IPS DF 4.7 (cell line): ENCODE measurements at regions not wholly inside any gene's neighbourhood (a gene's known extent, or its start where the extent isn't known, plus 50 kb on each side); places are given as distances from the start of the nearest gene placed in this dataset.
"Not testable (repeated sequence)": the region's sequence is repeated elsewhere in the genome, so short reads cannot be mapped to it uniquely, and the experiment has no call there.

Experiments used
- DNase-seq: peaks from one replicate; pipeline ENCODE4 v3.0.0-alpha.2; 2013; ENCODE audit warnings: low spot score; ENCODE audit errors: extremely low read depth

GRCh38 chr15:93382200-93382820, 293.3 kb upstream of the RGMA start:
- DNase-seq: no peak

DNA sequence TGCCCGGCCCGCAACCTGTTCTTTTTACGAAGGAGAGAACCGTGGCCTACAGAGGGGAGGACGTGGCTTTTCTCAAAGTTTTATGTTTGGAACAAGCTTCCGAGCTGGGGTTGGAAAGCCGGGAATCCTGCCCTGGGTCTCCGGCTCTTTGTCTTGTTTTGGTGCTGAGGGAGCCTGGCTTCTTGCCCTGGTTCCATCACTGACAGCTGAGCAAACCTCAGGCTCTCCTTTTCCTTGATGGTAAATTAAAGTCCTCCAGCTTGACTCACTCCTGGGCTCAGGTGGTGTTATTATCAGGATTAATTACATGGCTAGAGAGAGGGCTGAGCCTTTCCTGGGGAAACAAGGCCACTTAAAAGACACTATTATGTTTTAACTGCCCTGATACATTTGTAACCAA, 289.5 kb upstream of the RGMA start:
- no peak for DNase-seq

DNA sequence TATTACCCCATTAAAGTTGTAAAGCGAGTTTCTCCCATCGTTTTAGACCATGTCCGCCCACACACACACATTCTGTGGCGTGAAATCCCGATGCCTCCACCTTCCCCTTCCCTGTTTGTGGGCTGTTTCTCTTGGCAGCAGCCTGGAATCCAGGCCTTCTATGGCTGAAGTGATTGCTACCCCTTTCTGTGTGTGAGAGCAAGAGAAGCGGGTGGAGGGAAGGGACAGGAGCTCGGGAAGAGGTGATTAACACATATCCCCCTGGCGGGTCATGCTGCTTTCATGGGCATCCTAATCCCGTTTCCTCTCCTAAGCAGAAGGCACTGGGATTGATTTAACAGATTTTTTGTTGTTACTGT, 283.8 kb upstream of the RGMA start:
- no peak for DNase-seq

DNA sequence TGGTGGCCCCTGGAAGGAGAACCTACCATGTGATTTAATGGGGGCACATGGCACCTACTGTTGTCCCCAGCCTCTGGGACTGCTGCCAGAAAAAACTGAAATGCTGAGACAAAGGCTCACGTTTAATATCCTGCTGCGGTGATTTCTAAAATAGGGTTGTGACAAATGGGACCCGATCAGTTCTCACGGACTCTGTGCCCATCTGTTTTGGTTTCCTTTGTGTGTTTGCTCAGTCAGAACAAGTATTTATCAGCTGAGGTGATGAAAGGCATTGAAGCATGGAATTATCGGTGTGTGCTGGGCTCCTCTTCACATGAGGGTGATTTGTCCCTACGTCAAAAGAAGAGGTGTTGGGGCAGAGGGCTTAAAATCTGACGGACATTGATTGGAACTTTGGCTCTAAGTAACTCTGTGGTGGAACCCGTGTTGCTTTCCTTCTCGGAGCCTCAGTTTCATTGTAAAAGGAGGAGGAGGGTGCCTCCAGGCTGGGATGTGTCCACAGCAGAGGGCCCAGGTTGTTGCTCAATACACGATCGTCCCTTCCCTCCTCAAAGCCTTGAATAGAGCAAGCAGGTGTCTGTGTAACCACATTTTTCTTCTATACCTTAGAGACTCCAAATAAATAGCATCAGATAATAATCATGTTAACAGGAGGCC, 283.3 kb upstream of the RGMA start:
- no peak for DNase-seq

DNA sequence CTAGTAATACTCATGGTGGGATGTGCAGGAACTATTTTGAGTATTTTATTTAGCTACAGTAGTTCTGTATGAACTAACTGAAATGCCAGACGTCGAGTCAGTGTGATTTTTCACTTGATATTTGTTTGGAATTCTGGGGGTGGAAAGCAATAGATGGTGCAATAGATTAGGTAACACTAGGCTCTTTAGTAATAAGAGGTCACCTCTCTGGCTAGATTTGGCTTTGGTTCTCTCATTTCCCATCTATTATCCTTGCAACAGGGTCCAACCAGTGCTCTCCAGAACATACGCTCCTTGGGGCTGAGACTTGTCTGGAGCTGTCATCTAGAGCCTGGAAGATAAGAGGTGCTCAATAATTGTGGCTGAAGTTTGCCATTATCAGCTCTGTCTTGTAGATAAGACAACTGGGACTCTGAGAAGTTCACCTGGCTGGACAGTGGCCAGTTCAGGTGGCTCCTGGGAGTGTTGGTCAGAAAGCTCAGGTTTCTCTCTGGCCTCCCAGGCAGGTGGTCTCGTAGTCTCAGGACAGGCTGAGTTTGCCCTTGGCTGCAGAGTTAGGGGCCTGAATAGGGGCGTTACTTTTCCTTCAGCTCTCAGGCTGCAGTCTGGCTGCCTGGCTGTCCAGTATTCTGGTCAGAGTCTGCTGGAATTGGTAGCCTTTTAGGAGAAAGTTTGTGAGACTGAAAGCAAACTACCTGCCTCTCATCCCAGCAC, 277.5 kb upstream of the RGMA start:
- no peak for DNase-seq

DNA sequence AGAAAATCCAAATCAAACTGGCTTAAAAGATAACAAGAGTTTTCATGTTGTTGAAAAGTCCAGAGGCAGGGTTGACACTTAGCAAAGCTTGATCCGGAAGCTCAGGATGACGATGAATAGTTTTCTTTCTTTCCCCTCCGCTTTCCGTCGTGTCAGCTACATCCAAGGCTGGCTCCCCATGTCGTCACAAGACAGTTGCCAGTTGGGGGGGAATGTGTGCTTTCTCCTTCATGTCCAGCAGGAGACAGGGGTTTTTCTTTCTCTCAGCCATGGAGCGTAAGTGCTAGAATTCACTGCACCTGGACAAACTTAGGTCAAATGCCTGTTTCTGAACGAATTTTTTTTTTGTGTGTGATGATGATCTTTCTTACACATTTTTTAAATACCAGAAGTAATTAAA, 273.8 kb upstream of the RGMA start:
- no peak for DNase-seq

DNA sequence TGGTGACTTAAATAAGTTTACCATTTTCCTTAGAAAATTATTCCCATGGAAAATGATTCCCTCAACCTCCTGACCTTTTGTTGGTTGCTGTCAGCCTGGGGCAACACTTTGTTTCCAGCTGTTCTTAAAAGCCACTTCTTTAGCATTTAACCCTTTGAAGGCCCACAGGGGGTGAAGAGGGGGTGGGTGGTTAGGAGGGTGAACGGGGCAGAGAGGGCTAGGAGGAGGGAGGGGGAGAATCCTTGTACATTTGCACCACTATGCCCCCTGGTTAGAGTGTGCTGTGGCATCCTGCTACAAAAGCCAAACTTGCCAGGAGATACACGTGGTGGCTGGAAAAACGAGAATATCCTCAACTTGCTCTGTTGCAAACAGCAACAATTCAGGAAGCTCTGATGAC, 273.2 kb upstream of the RGMA start:
- DNase-seq: peak; percentile 30

DNA sequence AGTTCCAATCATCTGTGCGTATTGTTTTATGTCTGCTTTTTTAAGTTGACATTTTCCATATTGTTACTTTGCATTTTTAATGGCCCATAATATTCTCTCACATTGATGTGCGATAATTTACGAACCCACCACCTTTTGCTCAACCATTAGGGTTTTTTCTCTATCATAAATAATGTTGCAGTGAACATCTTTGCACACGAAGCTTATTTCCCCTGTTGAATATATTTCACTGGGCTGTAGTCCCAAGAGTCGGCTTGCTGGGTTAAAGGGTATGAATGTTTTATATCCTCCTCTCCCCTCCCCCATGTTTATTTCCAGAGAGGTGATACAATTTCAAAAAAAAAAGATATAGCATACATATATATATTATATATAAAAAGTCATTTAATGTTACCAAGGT, 272.7 kb upstream of the RGMA start:
- DNase-seq: no peak

GRCh38 chr15:93360976-93361375, 272.0 kb upstream of the RGMA start:
- no peak for DNase-seq

DNA sequence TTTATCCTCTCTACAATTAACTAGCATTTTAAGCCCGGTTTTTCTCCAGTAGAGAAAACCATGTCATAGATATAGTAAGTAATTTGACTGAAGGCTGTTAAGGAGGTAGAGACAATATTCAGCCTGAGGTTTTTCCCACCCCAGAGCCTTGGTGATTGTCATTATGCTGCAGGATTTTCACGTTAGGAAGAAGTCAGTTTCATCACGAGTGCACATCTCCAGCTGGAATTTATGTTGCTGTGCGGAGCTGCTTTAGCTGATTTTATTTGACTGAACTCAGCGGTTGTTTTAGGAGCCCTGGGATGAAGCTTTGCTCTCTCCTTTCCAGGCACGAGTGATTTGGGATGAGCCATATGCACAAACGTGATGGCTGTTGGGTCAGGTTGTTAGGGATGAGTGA, 271.3 kb upstream of the RGMA start:
- no peak for DNase-seq

DNA sequence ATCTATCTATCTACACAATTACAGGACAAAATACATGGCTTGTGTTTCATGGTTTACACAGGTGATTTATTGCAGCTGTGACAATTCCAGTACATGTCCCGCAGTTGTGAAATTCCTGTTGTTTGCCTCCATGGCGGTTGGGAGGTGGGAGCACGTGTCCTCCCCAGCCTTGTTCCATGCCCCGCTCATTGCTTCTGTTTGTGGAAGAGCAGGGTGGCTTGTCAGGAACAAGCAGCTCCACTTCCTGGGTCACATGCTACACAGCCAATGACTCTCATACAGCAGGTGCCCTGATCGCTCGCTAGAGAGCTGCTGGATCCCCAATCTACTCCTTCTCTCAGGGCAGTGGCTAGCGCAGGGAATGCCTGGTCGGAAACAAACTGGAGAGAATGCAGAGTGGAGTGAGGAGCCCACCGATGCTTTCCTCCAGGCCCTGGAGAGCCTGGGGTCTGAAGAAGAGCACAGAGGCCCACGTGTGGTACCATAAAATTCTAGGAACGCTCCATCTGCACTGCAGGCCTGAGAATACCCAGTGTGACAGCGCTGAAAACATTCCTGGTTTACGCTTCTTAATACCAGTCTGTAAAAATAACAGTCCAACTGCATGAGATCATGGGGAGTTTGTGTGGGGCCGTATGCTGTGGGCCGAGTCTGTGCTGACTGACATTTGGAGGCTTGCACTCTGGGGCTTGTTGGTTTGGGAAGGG, 270.6 kb upstream of the RGMA start:
- DNase-seq: no peak

GRCh38 chr15:93359060-93359408, 270.0 kb upstream of the RGMA start:
- DNase-seq: no peak

- no peak for DNase-seq
Measured at GRCh38 chr15:93358166-93359059, 269.4 kb upstream of the RGMA start.

- no peak for DNase-seq
Measured at GRCh38 chr15:93348711-93349545, 259.9 kb upstream of the RGMA start.

DNA sequence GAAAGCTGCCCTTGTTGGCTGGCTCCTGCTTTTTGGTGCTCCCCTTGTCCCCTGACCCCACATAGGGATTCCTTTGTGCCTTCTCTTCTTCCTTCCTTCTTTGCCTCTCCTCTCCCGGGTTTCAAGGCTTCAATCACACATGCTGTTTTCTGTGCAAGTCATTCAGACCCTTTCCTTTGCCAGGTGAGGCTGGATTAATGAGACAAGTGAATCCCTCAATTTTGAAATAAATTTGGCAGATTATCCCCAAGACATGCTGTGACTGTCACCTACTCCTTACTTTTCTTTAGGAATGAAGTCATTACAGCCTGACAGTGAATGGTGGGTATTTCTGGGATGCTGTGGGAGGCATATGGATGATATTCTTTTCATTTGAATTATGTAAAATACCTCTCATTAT, 259.0 kb upstream of the RGMA start:
- DNase-seq: no peak

GRCh38 chr15:93345981-93346380, 257.0 kb upstream of the RGMA start:
- no peak for DNase-seq

- DNase-seq: not testable (repeated sequence)
Measured at GRCh38 chr15:93343402-93343801, 254.4 kb upstream of the RGMA start.

DNA sequence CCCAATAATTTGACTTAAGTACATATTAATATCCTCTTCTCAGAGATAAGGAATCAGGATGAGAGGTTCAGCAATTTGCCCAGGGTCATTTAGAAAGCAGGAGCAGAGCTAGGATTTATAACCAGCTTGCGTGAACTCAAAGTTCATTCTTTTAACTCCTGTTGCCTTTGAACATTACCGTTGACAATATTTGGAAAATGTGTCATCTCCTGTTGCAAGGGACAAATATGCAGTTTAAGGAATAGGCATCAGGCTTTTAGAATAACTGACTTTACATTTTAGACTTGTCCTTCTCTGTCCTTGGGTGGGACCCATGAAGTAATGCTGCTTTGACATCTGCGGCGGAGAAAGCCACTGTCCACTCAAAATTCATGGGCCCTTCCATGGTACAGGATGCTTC, 252.2 kb upstream of the RGMA start:
- DNase-seq: no peak

DNA sequence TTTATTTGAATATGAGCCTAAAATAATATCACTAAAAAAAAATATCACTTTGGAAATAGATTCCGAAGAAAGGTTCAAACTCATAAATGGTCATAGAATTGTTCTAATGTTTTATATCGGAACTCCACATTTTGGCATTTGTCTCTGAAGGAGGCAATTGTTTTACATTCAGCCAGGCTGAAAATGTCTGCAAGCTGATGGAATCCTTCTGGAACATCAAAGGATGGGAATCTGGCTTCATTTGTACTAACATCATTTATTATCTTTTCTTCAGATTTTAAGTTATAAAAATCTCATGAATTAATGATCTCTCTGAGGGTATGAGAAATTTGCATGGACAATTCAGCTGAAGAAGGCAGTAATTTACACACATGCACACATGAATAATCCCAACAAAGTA, 251.4 kb upstream of the RGMA start:
- no peak for DNase-seq

- DNase-seq: no peak
Measured at GRCh38 chr15:93333796-93334195, 244.8 kb upstream of the RGMA start.

DNA sequence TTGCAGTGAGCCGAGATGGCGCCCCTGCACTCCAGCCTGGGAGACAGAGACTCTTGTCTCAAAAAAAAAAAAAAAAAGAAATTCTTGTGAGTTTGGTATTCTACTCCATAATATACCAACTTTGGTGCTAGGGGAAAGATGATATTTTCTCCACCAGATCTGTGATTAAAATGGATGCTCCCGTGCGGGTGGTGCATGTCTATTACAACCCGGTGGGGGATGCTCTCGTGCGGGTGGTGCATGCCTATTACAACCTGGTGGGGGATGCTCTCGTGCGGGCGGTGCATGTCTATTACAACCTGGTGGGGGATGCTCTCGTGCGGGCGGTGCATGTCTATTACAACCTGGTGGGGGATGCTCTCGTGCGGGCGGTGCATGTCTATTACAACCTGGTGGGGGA, 244.1 kb upstream of the RGMA start:
- DNase-seq: not testable (repeated sequence)
